Naive thymus-derived CD4-positive, alpha-beta T cell (primary cell): ENCODE measurements at regions not wholly inside any gene's neighbourhood (a gene's known extent, or its start where the extent isn't known, plus 50 kb on each side); places are given as distances from the start of the nearest gene placed in this dataset.

ENCODE experiments used
- ATAC-seq: fragments of 150-1000 bp; cut with Tn5 transposase; 2 replicates; pipeline ENCODE4 v1.10.0; 2021; ENCODE audit warnings: mild to moderate bottlenecking, moderate library complexity
- CTCF ChIA-PET: fragments of 350-600 bp; sonication (Branson Sonifier 250); formaldehyde crosslinking; loops from one replicate; lab custom pipeline; 2021; ENCODE audit warnings: antibody characterized with exemption; lab: Charles Lee
- POLR2A ChIA-PET: fragments of 350-600 bp; sonication (Branson Sonifier 250); formaldehyde crosslinking; loops from one replicate; lab custom pipeline; 2021; ENCODE audit warnings: antibody characterized with exemption, inconsistent platforms; lab: Charles Lee
- DNase-seq, 9 donors: peaks; one replicate each; pipeline versions ENCODE4 v3.0.0 to v3.0.0-alpha.2; 2020 to 2022; ENCODE audit warnings: mixed read lengths in 1 of 9
- H3K27ac ChIP-seq: one replicate; pipeline ENCODE4 v1.7.0; 2013; ENCODE audit warnings: mild to moderate bottlenecking, low read depth, low read length, moderate library complexity
- H3K27me3 ChIP-seq, 2 donors: one replicate each; pipeline ENCODE4 v1.7.0; 2013; ENCODE audit warnings: low read length in 2 of 2, mild to moderate bottlenecking in 2 of 2, moderate library complexity in 2 of 2; ENCODE audit not compliant: control insufficient read depth in 2 of 2, insufficient read depth in 2 of 2
- H3K36me3 ChIP-seq, 3 experiments: 1 replicate in 2 of 3; 2 replicates in 1 of 3; pipeline ENCODE4 v1.7.0; 2013; ENCODE audit warnings: low read length in 3 of 3, mild to moderate bottlenecking in 3 of 3, moderate library complexity in 1 of 3; ENCODE audit not compliant: insufficient read depth in 3 of 3, control insufficient read depth in 2 of 3
- H3K4me1 ChIP-seq, 2 donors: one replicate each; pipeline ENCODE4 v1.7.0; 2013; ENCODE audit warnings: low read length in 2 of 2, mild to moderate bottlenecking in 2 of 2, moderate library complexity in 1 of 2; ENCODE audit not compliant: control insufficient read depth in 2 of 2, insufficient read depth in 2 of 2
- H3K4me3 ChIP-seq: 2 replicates; pipeline ENCODE4 v1.7.0; 2013; ENCODE audit warnings: mild to moderate bottlenecking, low read length
- H3K9me3 ChIP-seq, 3 experiments: 1 replicate in 2 of 3; 2 replicates in 1 of 3; pipeline ENCODE4 v1.7.0; 2013; ENCODE audit warnings: low read length in 3 of 3; ENCODE audit not compliant: control insufficient read depth in 2 of 3
- H3K27ac Mint-ChIP-seq, 9 donors: one replicate each; pipeline ENCODE4 v1.8.0; 2020 to 2022; ENCODE audit warnings: mixed read lengths in 9 of 9, mild to moderate bottlenecking in 8 of 9, moderate library complexity in 5 of 9, inconsistent platforms in 2 of 9
- H3K27me3 Mint-ChIP-seq, 5 donors: one replicate each; pipeline ENCODE4 v1.8.0; 2021 to 2022; ENCODE audit warnings: mixed read lengths in 5 of 5, mild to moderate bottlenecking in 1 of 5
- H3K36me3 Mint-ChIP-seq, 5 donors: one replicate each; pipeline ENCODE4 v1.8.0; 2020 to 2022; ENCODE audit warnings: mixed read lengths in 5 of 5, mild to moderate bottlenecking in 3 of 5, inconsistent platforms in 1 of 5
- H3K4me1 Mint-ChIP-seq, 7 donors: one replicate each; pipeline ENCODE4 v1.8.0; 2020 to 2022; ENCODE audit warnings: mixed read lengths in 7 of 7, mild to moderate bottlenecking in 3 of 7, inconsistent platforms in 1 of 7
- H3K4me3 Mint-ChIP-seq, 10 donors: one replicate each; pipeline ENCODE4 v1.8.0; 2020 to 2022; ENCODE audit warnings: mild to moderate bottlenecking in 10 of 10, mixed read lengths in 10 of 10, moderate library complexity in 6 of 10, inconsistent platforms in 2 of 10
- H3K9me3 Mint-ChIP-seq, 11 donors: one replicate each; pipeline ENCODE4 v1.8.0; 2020 to 2022; ENCODE audit warnings: mixed read lengths in 11 of 11, mild to moderate bottlenecking in 4 of 11, inconsistent platforms in 1 of 11, moderate library complexity in 1 of 11
- intact Hi-C, 2 donors: fragments of 100-400 bp; cut with micrococcal nuclease; formaldehyde crosslinking; loops; one replicate each; pipeline ENCODE4 v1.15.1; 2023

GRCh38 chr3:178389258-178389657, 147.0 kb upstream of the KCNMB2 start:
- Mint-ChIP-seq H3K27ac (no peak overlapping the region), H3K4me3 (no peak overlapping the region), H3K4me1 (no peaks in the 10 kb centered on the region), H3K9me3 (no peaks in the 10 kb centered on the region), H3K36me3 (no peaks in the 10 kb centered on the region), H3K27me3 (peaks cover 4 to 20% (median 9%) of the 10 kb centered on the region in 5 donors)
- no peak overlapping the region for H3K4me3 ChIP-seq
- no peaks in the 10 kb centered on the region for H3K36me3 ChIP-seq
- intact Hi-C loops, result loop anchor here (10.0 kb wide), 2 partner anchors 834 to 1334 kb away; no protein-coding TSS in a partner anchor
- ATAC-seq (no peak), DNase-seq (no peak)
- no peaks in the 10 kb centered on the region for H3K9me3 ChIP-seq
- CTCF ChIA-PET, result interaction anchor here (0.6 to 1.6 kb wide), 2 partner anchors 13 to 17 kb away, joined by 3 to 5 read pairs; no protein-coding TSS in a partner anchor
- POLR2A ChIA-PET, result no interaction called here
- H3K27ac ChIP-seq, result no peak overlapping the region
- no peaks in the 10 kb centered on the region for H3K4me1 ChIP-seq
- no peaks in the 10 kb centered on the region for H3K27me3 ChIP-seq

GRCh38 chr3:178392511-178392926, 143.7 kb upstream of the KCNMB2 start:
- H3K9me3 Mint-ChIP-seq, result no peaks in the 10 kb centered on the region
- no peaks in the 10 kb centered on the region for H3K9me3 ChIP-seq
- no peaks in the 10 kb centered on the region for H3K36me3 ChIP-seq
- peaks cover 0 to 12% (median 6%) of the 10 kb centered on the region in 5 donors for H3K27me3 Mint-ChIP-seq
- no peak overlapping the region for H3K4me3 Mint-ChIP-seq
- ChIA-PET POLR2A (no interaction called here), CTCF (no interaction called here)
- no peaks in the 10 kb centered on the region for H3K4me1 Mint-ChIP-seq
- H3K27me3 ChIP-seq, result no peaks in the 10 kb centered on the region
- no peaks in the 10 kb centered on the region for H3K36me3 Mint-ChIP-seq
- DNase-seq, result no peak
- no peak overlapping the region for H3K27ac ChIP-seq
- intact Hi-C loops, result no loop called here
- no peak for ATAC-seq
- H3K4me1 ChIP-seq, result no peaks in the 10 kb centered on the region
- no peak overlapping the region for H3K4me3 ChIP-seq
- H3K27ac Mint-ChIP-seq, result no peak overlapping the region

GRCh38 chr3:178393146-178393545, 143.1 kb upstream of the KCNMB2 start:
- H3K27me3 Mint-ChIP-seq, result peaks cover 0 to 12% (median 6%) of the 10 kb centered on the region in 5 donors
- no peak for ATAC-seq

GRCh38 chr3:178393824-178394223, 142.4 kb upstream of the KCNMB2 start:
- Mint-ChIP-seq H3K9me3 (no peaks in the 10 kb centered on the region), H3K27me3 (peaks cover 0 to 12% (median 6%) of the 10 kb centered on the region in 5 donors), H3K36me3 (no peaks in the 10 kb centered on the region), H3K27ac (no peak overlapping the region), H3K4me1 (no peaks in the 10 kb centered on the region), H3K4me3 (no peak overlapping the region)
- ChIA-PET POLR2A (no interaction called here), CTCF (interaction anchor here (1.4 kb wide), 1 partner anchor 8 kb away, joined by 4 read pairs; no protein-coding TSS in a partner anchor)
- intact Hi-C loops, result no loop called here
- Histone ChIP-seq H3K27ac (no peak overlapping the region), H3K4me3 (no peak overlapping the region), H3K27me3 (no peaks in the 10 kb centered on the region), H3K36me3 (no peaks in the 10 kb centered on the region), H3K4me1 (no peaks in the 10 kb centered on the region), H3K9me3 (no peaks in the 10 kb centered on the region)
- no peak for DNase-seq
- ATAC-seq, result no peak

More at GRCh38 chr3:178393146-178393545, 143.1 kb upstream of the KCNMB2 start:
- Histone ChIP-seq H3K36me3 (no peaks in the 10 kb centered on the region), H3K27me3 (no peaks in the 10 kb centered on the region), H3K4me1 (no peaks in the 10 kb centered on the region), H3K27ac (no peak overlapping the region), H3K9me3 (no peaks in the 10 kb centered on the region), H3K4me3 (no peak overlapping the region)
- H3K9me3 Mint-ChIP-seq, result no peaks in the 10 kb centered on the region
- CTCF ChIA-PET, result interaction anchor here (1.4 kb wide), 1 partner anchor 8 kb away, joined by 4 read pairs; no protein-coding TSS in a partner anchor
- DNase-seq, result no peak
- POLR2A ChIA-PET, result no interaction called here
- no peak overlapping the region for H3K4me3 Mint-ChIP-seq
- H3K4me1 Mint-ChIP-seq, result no peaks in the 10 kb centered on the region
- intact Hi-C loops, result no loop called here
- no peak overlapping the region for H3K27ac Mint-ChIP-seq
- no peaks in the 10 kb centered on the region for H3K36me3 Mint-ChIP-seq

- DNase-seq (no peak), ATAC-seq (no peak)
- no peak overlapping the region for H3K27ac Mint-ChIP-seq
- intact Hi-C loops, result no loop called here
- no peaks in the 10 kb centered on the region for H3K36me3 Mint-ChIP-seq
- H3K4me3 Mint-ChIP-seq, result no peak overlapping the region
- no peaks in the 10 kb centered on the region for H3K9me3 ChIP-seq
- peaks cover 0 to 5% (median 0%) of the 10 kb centered on the region in 11 donors for H3K9me3 Mint-ChIP-seq
- ChIA-PET POLR2A (interaction anchor here (0.6 kb wide), 1 partner anchor 224 kb away, joined by 3 read pairs; no protein-coding TSS in a partner anchor), CTCF (no interaction called here)
- peaks cover 0 to 8% (median 5%) of the 10 kb centered on the region in 5 donors for H3K27me3 Mint-ChIP-seq
- no peak overlapping the region for H3K27ac ChIP-seq
- no peaks in the 10 kb centered on the region for H3K4me1 Mint-ChIP-seq
- no peaks in the 10 kb centered on the region for H3K27me3 ChIP-seq
- no peak overlapping the region for H3K4me3 ChIP-seq
- H3K36me3 ChIP-seq, result no peaks in the 10 kb centered on the region
- no peaks in the 10 kb centered on the region for H3K4me1 ChIP-seq
Observed at GRCh38 chr3:178396318-178396717, 139.9 kb upstream of the KCNMB2 start.

GRCh38 chr3:178397202-178397601, 139.0 kb upstream of the KCNMB2 start:
- H3K27ac ChIP-seq, result no peak overlapping the region
- no peaks in the 10 kb centered on the region for H3K27me3 ChIP-seq
- H3K4me3 ChIP-seq, result no peak overlapping the region
- no peaks in the 10 kb centered on the region for H3K4me1 Mint-ChIP-seq
- CTCF ChIA-PET, result no interaction called here
- no peaks in the 10 kb centered on the region for H3K36me3 ChIP-seq
- DNase-seq (no peak), ATAC-seq (no peak)
- H3K27ac Mint-ChIP-seq, result no peak overlapping the region
- no peaks in the 10 kb centered on the region for H3K9me3 ChIP-seq
- H3K27me3 Mint-ChIP-seq, result peaks cover 0 to 13% (median 5%) of the 10 kb centered on the region in 5 donors
- intact Hi-C loops, result no loop called here
- no peaks in the 10 kb centered on the region for H3K4me1 ChIP-seq
- H3K36me3 Mint-ChIP-seq, result no peaks in the 10 kb centered on the region
- H3K9me3 Mint-ChIP-seq, result peaks cover 0 to 5% (median 0%) of the 10 kb centered on the region in 11 donors
- POLR2A ChIA-PET, result interaction anchor here (0.6 kb wide), 1 partner anchor 225 kb away, joined by 3 read pairs; no protein-coding TSS in a partner anchor
- no peak overlapping the region for H3K4me3 Mint-ChIP-seq

GRCh38 chr3:178397836-178398235, 138.4 kb upstream of the KCNMB2 start:
- Histone ChIP-seq H3K4me1 (no peaks in the 10 kb centered on the region), H3K9me3 (no peaks in the 10 kb centered on the region), H3K27me3 (no peaks in the 10 kb centered on the region), H3K36me3 (no peaks in the 10 kb centered on the region), H3K27ac (no peak overlapping the region), H3K4me3 (no peak overlapping the region)
- no peak for DNase-seq
- H3K27ac Mint-ChIP-seq, result no peak overlapping the region
- H3K36me3 Mint-ChIP-seq, result no peaks in the 10 kb centered on the region
- CTCF ChIA-PET, result no interaction called here
- H3K9me3 Mint-ChIP-seq, result peaks cover 0 to 5% (median 0%) of the 10 kb centered on the region in 11 donors
- no peaks in the 10 kb centered on the region for H3K4me1 Mint-ChIP-seq
- POLR2A ChIA-PET, result no interaction called here
- intact Hi-C loops, result no loop called here
- no peak for ATAC-seq
- H3K27me3 Mint-ChIP-seq, result peaks cover 0 to 15% (median 5%) of the 10 kb centered on the region in 5 donors
- no peak overlapping the region for H3K4me3 Mint-ChIP-seq
